IPS-18c (cell line): ENCODE measurements at regions not wholly inside any gene's neighbourhood (a gene's known extent, or its start where the extent isn't known, plus 50 kb on each side); places are given as distances from the start of the nearest gene placed in this dataset.

Experiments
- H3K4me3 ChIP-seq: 2 replicates; pipeline ENCODE4 v1.7.0; 2013; ENCODE audit warnings: low read depth, mild to moderate bottlenecking, low read length, moderate library complexity; ENCODE audit not compliant: insufficient read depth
- H3K9me3 ChIP-seq: one replicate; pipeline ENCODE4 v1.6.1; 2013; ENCODE audit warnings: mild to moderate bottlenecking, low read length, moderate library complexity; ENCODE audit not compliant: control insufficient read depth, insufficient read depth

- Histone ChIP-seq H3K9me3 (no peaks in the 10 kb centered on the region), H3K4me3 (no peak overlapping the region)
Measured at GRCh38 chr5:125026867-125027731, 280.7 kb upstream of the ZNF608 start.

GRCh38 chr5:125032286-125032685 lies 285.8 kb upstream of the ZNF608 start:
- Histone ChIP-seq H3K9me3 (no peaks in the 10 kb centered on the region), H3K4me3 (no peak overlapping the region)

- Histone ChIP-seq H3K9me3 (no peaks in the 10 kb centered on the region), H3K4me3 (no peak overlapping the region)
Measured at GRCh38 chr5:125033602-125034001, 287.2 kb upstream of the ZNF608 start.

- no peaks in the 10 kb centered on the region for H3K9me3 ChIP-seq
Measured at GRCh38 chr5:125034331-125034730, 287.9 kb upstream of the ZNF608 start.

GRCh38 chr5:125036494-125036893 lies 290.1 kb upstream of the ZNF608 start:
- Histone ChIP-seq H3K4me3 (no peak overlapping the region), H3K9me3 (no peaks in the 10 kb centered on the region)

More at GRCh38 chr5:125034331-125034730, 287.9 kb upstream of the ZNF608 start:
- H3K4me3 ChIP-seq = no peak overlapping the region

GRCh38 chr5:125037020-125037419 lies 290.6 kb upstream of the ZNF608 start:
- H3K9me3 ChIP-seq = no peaks in the 10 kb centered on the region
- no peak overlapping the region for H3K4me3 ChIP-seq

- no peaks in the 10 kb centered on the region for H3K9me3 ChIP-seq
- no peak overlapping the region for H3K4me3 ChIP-seq
Measured at GRCh38 chr5:125037530-125037929, 291.1 kb upstream of the ZNF608 start.

- Histone ChIP-seq H3K9me3 (no peaks in the 10 kb centered on the region), H3K4me3 (no peak overlapping the region)
Measured at GRCh38 chr5:125038477-125038876, 292.0 kb upstream of the ZNF608 start.

GRCh38 chr5:125041798-125042197 lies 295.4 kb upstream of the ZNF608 start:
- Histone ChIP-seq H3K9me3 (no peaks in the 10 kb centered on the region), H3K4me3 (no peak overlapping the region)

- H3K9me3 ChIP-seq = no peaks in the 10 kb centered on the region
- H3K4me3 ChIP-seq = no peak overlapping the region
Measured at GRCh38 chr5:125042261-125042890, 295.9 kb upstream of the ZNF608 start.

- H3K4me3 ChIP-seq = no peak overlapping the region
- no peaks in the 10 kb centered on the region for H3K9me3 ChIP-seq
Measured at GRCh38 chr5:125043781-125044391, 297.4 kb upstream of the ZNF608 start.

GRCh38 chr5:125044491-125045282 lies 298.2 kb upstream of the ZNF608 start:
- Histone ChIP-seq H3K4me3 (no peak overlapping the region), H3K9me3 (no peaks in the 10 kb centered on the region)

GRCh38 chr5:125045646-125046045 lies 299.2 kb upstream of the ZNF608 start:
- Histone ChIP-seq H3K4me3 (no peak overlapping the region), H3K9me3 (no peaks in the 10 kb centered on the region)

- Histone ChIP-seq H3K9me3 (no peaks in the 10 kb centered on the region), H3K4me3 (no peak overlapping the region)
Measured at GRCh38 chr5:125046838-125047237, 300.4 kb upstream of the ZNF608 start.

- H3K9me3 ChIP-seq = no peaks in the 10 kb centered on the region
- no peak overlapping the region for H3K4me3 ChIP-seq
Measured at GRCh38 chr5:125047871-125048270, 301.4 kb upstream of the ZNF608 start.

- Histone ChIP-seq H3K9me3 (no peaks in the 10 kb centered on the region), H3K4me3 (no peak overlapping the region)
Measured at GRCh38 chr5:125049721-125050702, 303.6 kb upstream of the ZNF608 start.
